ENCODE measurements at regions not wholly inside any gene's neighbourhood (a gene's known extent, or its start where the extent isn't known, plus 50 kb on each side); places are given as distances from the start of the nearest gene placed in this dataset.
"Not testable (repeated sequence)": the region's sequence is repeated elsewhere in the genome, so short reads cannot be mapped to it uniquely, and the experiment has no call there.

DNA sequence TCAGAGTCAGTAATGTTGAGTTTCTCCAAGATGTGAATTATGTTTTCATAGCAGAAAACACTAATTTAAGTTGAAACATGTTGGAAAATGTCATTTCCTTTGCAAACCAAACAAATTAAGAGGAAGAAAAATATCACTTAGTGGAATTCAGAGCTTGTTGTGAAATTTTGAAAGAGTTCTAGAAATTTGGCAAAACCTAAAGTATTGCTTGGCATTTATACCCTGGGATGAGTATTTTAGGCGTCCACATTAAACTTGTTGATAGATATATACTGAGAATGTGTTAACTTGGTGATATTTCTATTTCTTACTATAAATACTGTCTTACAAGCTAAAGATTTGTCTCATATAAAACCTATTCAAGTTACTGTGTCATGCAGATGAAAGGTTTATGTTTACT is 335.2 kb downstream of the NSUN3 start:
- no peak for DNase-seq
- Histone ChIP-seq H3K27me3 (ENCODE audit: control insufficient read depth, insufficient read depth, low read length) (no peaks in the 10 kb centered on the region), H3K9me3 (ENCODE audit: control insufficient read depth, low read depth, low read length) (no peaks in the 10 kb centered on the region), H3K27ac (ENCODE audit: low read length) (no peak overlapping the region), H3K4me1 (ENCODE audit: control insufficient read depth, insufficient read depth, low read length) (no peaks in the 10 kb centered on the region), H3K4me3 (ENCODE audit: low read length) (no peak overlapping the region), H3K36me3 (ENCODE audit: control insufficient read depth, insufficient read depth, low read length) (no peaks in the 10 kb centered on the region)
- WGBS (ENCODE audit: insufficient coverage, low lambda C conversion rate) = no CpG with 5 or more reads among the region's 1 CpG

DNA sequence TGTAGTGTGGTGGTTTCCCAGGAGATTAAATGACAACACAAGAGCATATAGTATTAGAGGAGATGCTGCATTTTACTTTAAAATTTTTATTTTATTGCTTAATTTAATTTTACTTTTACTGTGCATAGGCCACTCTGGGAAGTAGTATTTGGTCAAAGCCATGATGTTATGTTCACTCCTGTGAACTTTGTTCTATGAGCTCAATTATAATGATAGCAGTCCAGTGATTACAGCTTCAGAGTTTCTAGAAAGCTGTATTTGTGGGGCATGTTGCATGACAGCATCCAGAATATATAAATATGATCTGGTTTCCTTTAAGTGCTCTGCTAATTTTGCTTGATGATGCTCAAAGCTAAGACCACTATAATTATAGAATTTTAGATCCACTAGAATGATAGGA is 338.6 kb downstream of the NSUN3 start:
- DNase-seq = peak; percentile 23 to 43
- Histone ChIP-seq H3K4me1 (ENCODE audit: control insufficient read depth, insufficient read depth, low read length) (no peaks in the 10 kb centered on the region), H3K4me3 (ENCODE audit: low read length) (no peak overlapping the region), H3K27ac (ENCODE audit: low read length) (peak overlapping the region; percentile 19), H3K9me3 (ENCODE audit: control insufficient read depth, low read depth, low read length) (no peaks in the 10 kb centered on the region), H3K27me3 (ENCODE audit: control insufficient read depth, insufficient read depth, low read length) (no peaks in the 10 kb centered on the region), H3K36me3 (ENCODE audit: control insufficient read depth, insufficient read depth, low read length) (no peaks in the 10 kb centered on the region)

DNA sequence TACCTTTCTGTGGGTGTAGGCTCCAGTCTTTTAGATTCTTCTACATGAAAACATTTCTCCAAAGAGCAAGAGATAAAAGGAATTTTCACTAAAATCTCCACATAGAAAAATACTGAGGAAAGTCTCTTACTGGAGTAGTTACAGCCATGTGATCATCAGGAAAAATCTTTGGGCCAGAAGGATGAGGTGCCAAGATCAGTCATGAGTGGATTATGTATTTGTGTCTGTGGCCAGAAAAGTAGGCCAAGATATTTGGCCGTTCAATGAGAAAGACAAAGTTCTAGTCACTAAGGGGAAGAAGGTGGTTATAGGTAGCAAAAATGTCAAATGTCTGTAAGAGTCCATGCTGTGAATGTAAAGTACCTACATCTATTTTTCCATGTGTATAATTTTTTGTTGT is 339.3 kb downstream of the NSUN3 start:
- no peaks in the 10 kb centered on the region for H3K36me3 ChIP-seq (ENCODE audit: control insufficient read depth, insufficient read depth, low read length)
- no peak overlapping the region for H3K4me3 ChIP-seq (ENCODE audit: low read length)
- no peaks in the 10 kb centered on the region for H3K4me1 ChIP-seq (ENCODE audit: control insufficient read depth, insufficient read depth, low read length)
- H3K27ac ChIP-seq (ENCODE audit: low read length) = peak overlapping the region; percentile 19
- H3K27me3 ChIP-seq (ENCODE audit: control insufficient read depth, insufficient read depth, low read length) = no peaks in the 10 kb centered on the region
- no CpG with 5 or more reads among the region's 1 CpG for WGBS (ENCODE audit: insufficient coverage, low lambda C conversion rate)
- H3K9me3 ChIP-seq (ENCODE audit: control insufficient read depth, low read depth, low read length) = no peaks in the 10 kb centered on the region
- DNase-seq = no peak

DNA sequence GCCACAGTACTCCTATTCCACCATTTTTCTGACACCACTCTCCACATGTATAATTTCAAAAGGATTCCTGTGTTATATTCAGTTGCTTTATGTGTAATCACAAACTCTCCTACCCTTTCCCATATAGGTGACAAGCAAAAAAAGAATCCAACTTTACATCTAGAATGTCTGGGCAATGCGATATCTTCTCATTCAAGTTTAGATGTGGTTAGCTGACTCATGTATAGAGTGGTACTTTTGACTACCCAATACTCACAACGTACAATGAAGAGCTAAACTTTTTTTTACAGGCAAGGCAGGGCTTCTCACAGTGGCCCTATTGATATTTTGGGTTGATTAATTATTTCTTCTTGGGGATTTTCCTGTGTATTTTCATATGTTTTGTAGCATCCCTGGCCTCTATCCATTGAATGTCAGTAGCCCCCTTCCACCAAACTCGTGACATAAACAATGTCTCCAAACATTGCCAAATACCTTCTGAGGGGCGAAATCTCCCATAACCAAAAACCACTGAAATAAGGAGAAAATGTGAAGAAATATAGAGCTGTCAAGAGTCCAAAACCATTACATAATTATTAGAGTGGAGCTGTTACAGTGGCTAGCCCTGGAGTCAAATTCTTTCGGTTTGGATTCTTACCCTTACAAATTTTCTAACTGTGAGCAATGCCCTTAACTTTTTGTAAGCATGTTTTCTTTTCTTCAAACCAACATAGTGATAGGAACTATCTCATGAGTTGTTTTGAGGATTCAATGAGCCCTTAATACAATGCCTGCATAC is 342.6 kb downstream of the NSUN3 start:
- Histone ChIP-seq H3K9me3 (ENCODE audit: control insufficient read depth, low read depth, low read length) (no peaks in the 10 kb centered on the region), H3K36me3 (ENCODE audit: control insufficient read depth, insufficient read depth, low read length) (no peaks in the 10 kb centered on the region), H3K4me3 (ENCODE audit: low read length) (no peak overlapping the region), H3K27me3 (ENCODE audit: control insufficient read depth, insufficient read depth, low read length) (no peaks in the 10 kb centered on the region), H3K4me1 (ENCODE audit: control insufficient read depth, insufficient read depth, low read length) (no peaks in the 10 kb centered on the region), H3K27ac (ENCODE audit: low read length) (no peak overlapping the region)
- no peak for DNase-seq
- 93% methylated on average over 2 of the region's 5 CpGs for WGBS (ENCODE audit: insufficient coverage, low lambda C conversion rate)

DNA sequence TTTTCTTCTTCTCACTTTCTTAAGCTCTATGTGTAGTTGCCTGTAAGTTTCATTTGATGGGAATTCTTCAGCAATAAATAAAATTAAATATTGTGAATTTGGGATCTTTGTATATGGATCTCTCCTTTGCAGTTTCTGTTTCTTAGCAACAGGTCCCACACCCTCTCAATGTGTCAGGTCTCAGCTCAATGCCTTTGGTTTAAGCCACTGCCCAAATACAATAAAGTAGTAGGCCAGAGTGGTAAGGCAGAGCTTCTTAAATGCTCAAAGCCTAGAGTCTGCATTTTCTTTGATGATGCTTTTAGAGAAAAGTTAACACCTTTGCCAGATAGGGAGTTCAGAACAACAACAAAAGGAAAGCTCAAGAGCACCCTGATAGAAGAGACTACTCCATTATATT is 343.7 kb downstream of the NSUN3 start:
- no peak for DNase-seq
- Histone ChIP-seq H3K4me1 (ENCODE audit: control insufficient read depth, insufficient read depth, low read length) (no peaks in the 10 kb centered on the region), H3K9me3 (ENCODE audit: control insufficient read depth, low read depth, low read length) (no peaks in the 10 kb centered on the region), H3K27ac (ENCODE audit: low read length) (no peak overlapping the region), H3K4me3 (ENCODE audit: low read length) (no peak overlapping the region), H3K36me3 (ENCODE audit: control insufficient read depth, insufficient read depth, low read length) (no peaks in the 10 kb centered on the region), H3K27me3 (ENCODE audit: control insufficient read depth, insufficient read depth, low read length) (no peaks in the 10 kb centered on the region)

DNA sequence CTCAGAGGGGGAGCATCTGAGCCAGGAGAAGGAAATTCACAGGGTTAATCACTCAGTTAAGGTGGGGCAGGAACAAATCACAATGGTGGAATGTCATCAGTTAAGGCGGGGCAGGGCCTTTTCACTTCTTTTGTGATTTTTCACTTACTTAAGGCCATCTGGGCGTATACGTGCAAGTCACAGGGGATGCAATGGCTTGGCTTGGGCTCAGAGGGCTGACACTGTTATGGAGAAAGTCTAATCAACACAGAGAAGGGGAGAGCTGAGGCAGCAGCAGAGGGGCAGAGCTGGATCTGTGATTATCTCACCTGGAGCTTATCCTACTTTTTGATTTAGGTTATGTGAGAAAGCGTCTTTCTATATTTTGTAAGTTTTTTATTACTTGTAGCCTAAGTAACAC is 350.1 kb downstream of the NSUN3 start:
- not testable (repeated sequence) for H3K36me3 ChIP-seq (ENCODE audit: control insufficient read depth, insufficient read depth, low read length); H3K27ac ChIP-seq (ENCODE audit: low read length); H3K27me3 ChIP-seq (ENCODE audit: control insufficient read depth, insufficient read depth, low read length); DNase-seq; H3K9me3 ChIP-seq (ENCODE audit: control insufficient read depth, low read depth, low read length); H3K4me1 ChIP-seq (ENCODE audit: control insufficient read depth, insufficient read depth, low read length); H3K4me3 ChIP-seq (ENCODE audit: low read length)
- 60% methylated on average over 1 of the region's 4 CpGs for WGBS (ENCODE audit: insufficient coverage, low lambda C conversion rate)

DNA sequence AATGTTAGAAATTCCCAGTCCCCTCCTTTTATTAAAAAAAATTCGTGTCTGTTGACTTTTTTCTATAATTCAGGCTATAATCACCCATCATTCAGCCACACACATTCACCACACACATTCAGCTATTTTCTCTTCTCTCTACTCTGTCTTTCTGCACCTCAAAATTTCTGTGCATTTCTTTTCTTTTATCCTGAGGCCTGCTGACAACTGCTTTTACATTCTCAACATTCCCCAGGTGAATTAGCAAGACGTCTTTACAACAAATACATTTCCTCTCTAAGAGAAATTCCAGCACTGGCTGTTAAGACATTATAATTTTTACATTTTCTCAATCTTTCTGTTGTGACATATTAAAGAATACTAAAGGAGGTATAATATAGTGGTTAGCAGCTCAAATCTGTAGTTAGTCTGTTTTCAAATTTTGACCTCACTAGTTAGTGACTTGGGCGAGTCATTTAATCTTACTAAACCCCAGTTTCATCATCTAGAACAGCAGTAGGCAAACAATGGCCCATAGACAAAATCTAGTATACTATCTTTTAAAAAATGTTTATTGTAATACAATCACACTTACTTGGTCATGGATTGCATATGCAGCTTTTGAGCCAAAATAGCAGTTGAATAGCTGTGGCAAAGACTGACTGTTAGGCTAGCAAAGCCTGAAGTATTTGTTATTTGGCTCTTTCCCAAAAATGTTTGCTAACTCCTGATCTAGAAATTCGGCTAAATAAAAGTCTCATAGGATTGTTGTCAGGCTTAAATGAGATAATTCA is 350.7 kb downstream of the NSUN3 start:
- Histone ChIP-seq H3K27me3 (ENCODE audit: control insufficient read depth, insufficient read depth, low read length) (no peaks in the 10 kb centered on the region), H3K27ac (ENCODE audit: low read length) (no peak overlapping the region), H3K4me3 (ENCODE audit: low read length) (no peak overlapping the region), H3K36me3 (ENCODE audit: control insufficient read depth, insufficient read depth, low read length) (no peaks in the 10 kb centered on the region), H3K9me3 (ENCODE audit: control insufficient read depth, low read depth, low read length) (peaks cover 6% of the 10 kb centered on the region), H3K4me1 (ENCODE audit: control insufficient read depth, insufficient read depth, low read length) (no peaks in the 10 kb centered on the region)
- DNase-seq = no peak
- 78% methylated on average over 4 of the region's 4 CpGs for WGBS (ENCODE audit: insufficient coverage, low lambda C conversion rate)

DNA sequence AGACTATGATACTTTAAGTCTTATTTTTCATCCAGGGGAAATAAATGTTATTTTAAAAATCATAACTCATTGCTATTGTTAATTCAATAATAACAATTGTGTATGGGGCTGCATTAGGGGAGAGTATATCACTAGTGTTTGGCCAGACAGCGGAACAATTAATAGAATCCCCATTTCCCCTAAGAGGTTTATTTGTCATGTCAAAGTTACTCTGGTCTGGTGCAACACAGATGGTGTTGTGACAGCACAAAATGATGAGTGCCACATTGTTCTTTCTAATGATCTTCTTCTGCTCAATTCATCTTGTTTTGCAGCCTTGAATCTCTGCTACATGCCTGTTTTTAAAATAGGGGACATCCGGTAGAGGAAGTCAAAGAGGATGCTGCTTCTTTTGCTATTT is 351.6 kb downstream of the NSUN3 start:
- no peaks in the 10 kb centered on the region for H3K27me3 ChIP-seq (ENCODE audit: control insufficient read depth, insufficient read depth, low read length)
- no peak overlapping the region for H3K27ac ChIP-seq (ENCODE audit: low read length)
- peaks cover 6% of the 10 kb centered on the region for H3K9me3 ChIP-seq (ENCODE audit: control insufficient read depth, low read depth, low read length)
- no CpG with 5 or more reads among the region's 2 CpGs for WGBS (ENCODE audit: insufficient coverage, low lambda C conversion rate)
- no peaks in the 10 kb centered on the region for H3K4me1 ChIP-seq (ENCODE audit: control insufficient read depth, insufficient read depth, low read length)
- no peak for DNase-seq
- H3K36me3 ChIP-seq (ENCODE audit: control insufficient read depth, insufficient read depth, low read length) = no peaks in the 10 kb centered on the region
- no peak overlapping the region for H3K4me3 ChIP-seq (ENCODE audit: low read length)

DNA sequence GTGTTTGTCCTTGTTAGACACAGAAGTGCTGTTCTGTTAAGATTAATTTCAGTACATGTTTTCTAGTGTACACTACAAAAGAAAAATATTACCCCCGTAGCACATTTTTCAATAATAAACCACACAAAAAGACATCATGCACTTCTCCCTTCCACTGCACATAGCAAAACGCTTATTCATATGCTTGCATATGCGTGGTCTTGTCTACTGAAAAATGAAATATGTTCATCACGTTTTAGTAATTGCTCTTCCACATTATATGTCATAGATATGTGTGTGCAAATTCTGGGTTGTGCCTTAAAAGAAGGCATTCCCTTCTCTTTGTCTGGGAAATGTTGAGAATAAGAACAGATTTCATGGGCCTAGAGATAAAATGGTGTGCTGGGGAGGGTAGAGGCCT is 353.9 kb downstream of the NSUN3 start:
- H3K4me1 ChIP-seq (ENCODE audit: control insufficient read depth, insufficient read depth, low read length) = no peaks in the 10 kb centered on the region
- no peaks in the 10 kb centered on the region for H3K36me3 ChIP-seq (ENCODE audit: control insufficient read depth, insufficient read depth, low read length)
- H3K9me3 ChIP-seq (ENCODE audit: control insufficient read depth, low read depth, low read length) = peaks cover 6% of the 10 kb centered on the region
- no peak overlapping the region for H3K4me3 ChIP-seq (ENCODE audit: low read length)
- DNase-seq = no peak
- H3K27me3 ChIP-seq (ENCODE audit: control insufficient read depth, insufficient read depth, low read length) = no peaks in the 10 kb centered on the region
- no peak overlapping the region for H3K27ac ChIP-seq (ENCODE audit: low read length)
- 86% methylated on average over 1 of the region's 4 CpGs for WGBS (ENCODE audit: insufficient coverage, low lambda C conversion rate)

DNA sequence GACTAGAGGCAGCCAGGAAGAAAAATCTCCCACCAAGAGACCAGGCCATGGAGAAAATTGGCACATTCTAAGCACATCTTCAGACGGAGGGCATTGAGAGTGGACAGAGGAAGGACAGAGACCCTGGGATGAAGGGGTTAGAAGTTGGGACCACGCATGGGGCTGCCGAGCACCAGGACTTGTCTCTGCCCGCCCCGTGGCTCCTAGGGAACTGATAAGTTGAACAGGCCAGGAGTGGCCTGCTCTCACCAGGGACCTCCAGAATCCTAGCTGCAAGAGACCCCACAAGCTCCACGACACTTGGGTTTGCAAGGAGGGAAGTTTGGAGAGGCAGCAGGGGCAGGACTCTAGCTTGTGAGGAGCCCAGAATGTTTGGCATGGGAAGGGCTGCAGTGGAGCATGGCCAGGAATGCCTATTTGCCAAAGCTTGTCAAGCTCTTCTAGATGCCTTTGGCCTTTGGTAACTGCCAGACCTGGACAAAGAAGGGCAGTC is 355.1 kb downstream of the NSUN3 start:
- no peak overlapping the region for H3K4me3 ChIP-seq (ENCODE audit: low read length)
- H3K27me3 ChIP-seq (ENCODE audit: control insufficient read depth, insufficient read depth, low read length) = no peaks in the 10 kb centered on the region
- no peak overlapping the region for H3K27ac ChIP-seq (ENCODE audit: low read length)
- no CpG with 5 or more reads among the region's 6 CpGs for WGBS (ENCODE audit: insufficient coverage, low lambda C conversion rate)
- no peak for DNase-seq
- H3K4me1 ChIP-seq (ENCODE audit: control insufficient read depth, insufficient read depth, low read length) = no peaks in the 10 kb centered on the region
- H3K9me3 ChIP-seq (ENCODE audit: control insufficient read depth, low read depth, low read length) = peaks cover 6% of the 10 kb centered on the region
- H3K36me3 ChIP-seq (ENCODE audit: control insufficient read depth, insufficient read depth, low read length) = no peaks in the 10 kb centered on the region

DNA sequence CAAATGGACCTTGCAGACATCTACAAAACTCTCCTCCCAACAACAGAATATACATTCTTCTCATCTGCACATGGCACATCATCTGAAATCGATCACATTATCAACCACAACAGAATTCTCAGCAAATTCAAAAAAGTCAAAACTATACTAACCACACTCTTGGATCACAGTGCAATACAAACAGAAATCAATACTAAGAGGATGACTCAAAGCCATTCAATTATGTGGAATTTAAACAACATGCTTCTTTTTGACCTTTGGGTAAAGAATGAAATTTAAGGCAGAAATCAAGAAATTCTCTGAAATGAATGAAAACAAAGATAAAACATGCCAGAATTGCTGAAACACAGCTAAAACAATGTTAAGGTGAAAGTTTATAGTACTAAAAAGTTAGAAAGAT is 358.1 kb downstream of the NSUN3 start:
- DNase-seq = no peak
- no peaks in the 10 kb centered on the region for H3K4me1 ChIP-seq (ENCODE audit: control insufficient read depth, insufficient read depth, low read length)
- H3K36me3 ChIP-seq (ENCODE audit: control insufficient read depth, insufficient read depth, low read length) = no peaks in the 10 kb centered on the region
- no peak overlapping the region for H3K4me3 ChIP-seq (ENCODE audit: low read length)
- WGBS (ENCODE audit: insufficient coverage, low lambda C conversion rate) = no CpG with 5 or more reads among the region's 1 CpG
- H3K9me3 ChIP-seq (ENCODE audit: control insufficient read depth, low read depth, low read length) = peaks cover 9% of the 10 kb centered on the region
- H3K27ac ChIP-seq (ENCODE audit: low read length) = no peak overlapping the region
- H3K27me3 ChIP-seq (ENCODE audit: control insufficient read depth, insufficient read depth, low read length) = no peaks in the 10 kb centered on the region
